Spleen (tissue), 7 donors: ENCODE measurements at regions not wholly inside any gene's neighbourhood (a gene's known extent, or its start where the extent isn't known, plus 50 kb on each side); places are given as distances from the start of the nearest gene placed in this dataset.

Source experiments
- POLR2A ChIP-seq, 3 donors: fragments of 450-650 bp; IDR thresholded peaks; one replicate each; pipeline ENCODE4 v1.5.1; 2017; ENCODE audit warnings: antibody characterized with exemption in 3 of 3, mild to moderate bottlenecking in 1 of 3
- POLR2AphosphoS5 ChIP-seq, 3 donors: sonication (generic); formaldehyde crosslinking; IDR thresholded peaks; one replicate each; pipeline ENCODE4 v1.5.1; 2017; ENCODE audit warnings: antibody characterized with exemption in 3 of 3
- TF ChIP-seq, protein P1 (sequence below), 11 experiments: fragments of 200-600 bp in 7 of 11; fragments of 450-650 bp in 4 of 11; sonication (generic) in 4 of 11; IDR thresholded peaks in 8 of 11; conservative IDR thresholded peaks in 3 of 11; 1 replicate in 7 of 11; 2 replicates in 4 of 11; pipeline versions ENCODE4 v1.4.0 to v1.8.0; 2016 to 2021; ENCODE audit warnings: antibody characterized with exemption in 11 of 11, inconsistent platforms in 4 of 11, mild to moderate bottlenecking in 1 of 11
- donor health status: DM: no; HTN: no; CAD: no; lungs with moderate emphysema.
- donor health status: DM: no; HTN: no; CAD: no.
- donor health status: DM: no; HTN: no; CAD: no.

DNA sequence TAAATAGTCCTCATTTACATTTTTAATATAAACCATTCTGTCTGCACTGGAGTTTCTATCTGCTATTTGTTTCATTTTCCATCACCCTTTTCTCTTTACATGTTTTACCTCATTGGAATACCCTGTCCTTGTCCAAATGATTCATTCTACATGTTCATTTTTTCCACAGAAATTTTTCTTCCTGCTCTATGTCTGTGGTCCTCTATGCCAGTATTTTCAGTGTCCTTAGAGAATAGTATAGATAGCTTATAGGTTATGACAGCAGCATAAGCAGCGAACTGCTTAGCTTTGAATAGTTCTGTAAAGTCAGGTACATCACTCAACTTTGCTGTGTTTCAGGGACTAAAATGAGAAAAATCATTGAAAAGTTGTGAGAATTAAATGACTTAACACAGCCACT lies 742.3 kb upstream of the CBLB start:
- no peak for TF ChIP-seq POLR2A (IDR thresholded peaks at IDR 0.05)
- TF ChIP-seq, protein P1, sequence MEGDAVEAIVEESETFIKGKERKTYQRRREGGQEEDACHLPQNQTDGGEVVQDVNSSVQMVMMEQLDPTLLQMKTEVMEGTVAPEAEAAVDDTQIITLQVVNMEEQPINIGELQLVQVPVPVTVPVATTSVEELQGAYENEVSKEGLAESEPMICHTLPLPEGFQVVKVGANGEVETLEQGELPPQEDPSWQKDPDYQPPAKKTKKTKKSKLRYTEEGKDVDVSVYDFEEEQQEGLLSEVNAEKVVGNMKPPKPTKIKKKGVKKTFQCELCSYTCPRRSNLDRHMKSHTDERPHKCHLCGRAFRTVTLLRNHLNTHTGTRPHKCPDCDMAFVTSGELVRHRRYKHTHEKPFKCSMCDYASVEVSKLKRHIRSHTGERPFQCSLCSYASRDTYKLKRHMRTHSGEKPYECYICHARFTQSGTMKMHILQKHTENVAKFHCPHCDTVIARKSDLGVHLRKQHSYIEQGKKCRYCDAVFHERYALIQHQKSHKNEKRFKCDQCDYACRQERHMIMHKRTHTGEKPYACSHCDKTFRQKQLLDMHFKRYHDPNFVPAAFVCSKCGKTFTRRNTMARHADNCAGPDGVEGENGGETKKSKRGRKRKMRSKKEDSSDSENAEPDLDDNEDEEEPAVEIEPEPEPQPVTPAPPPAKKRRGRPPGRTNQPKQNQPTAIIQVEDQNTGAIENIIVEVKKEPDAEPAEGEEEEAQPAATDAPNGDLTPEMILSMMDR (IDR thresholded peaks at IDR 0.05 in 8 of 11, conservative IDR thresholded peaks at IDR 0.05 in 3 of 11): no peak
- TF ChIP-seq POLR2AphosphoS5 (IDR thresholded peaks at IDR 0.05): no peak
